Activated naive CD8-positive, alpha-beta T cell treated with anti-CD3 and anti-CD28 coated beads, Interleukin-2, amount 50 U/mL, for 16 hours (primary cell): ENCODE measurements at regions not wholly inside any gene's neighbourhood (a gene's known extent, or its start where the extent isn't known, plus 50 kb on each side); places are given as distances from the start of the nearest gene placed in this dataset.
"Not testable (repeated sequence)": the region's sequence is repeated elsewhere in the genome, so short reads cannot be mapped to it uniquely, and the experiment has no call there.

Experiments used
- DNase-seq: peaks from one replicate; pipeline ENCODE4 v3.0.0-alpha.2; 2020; ENCODE audit warnings: low read depth, low spot score

DNA sequence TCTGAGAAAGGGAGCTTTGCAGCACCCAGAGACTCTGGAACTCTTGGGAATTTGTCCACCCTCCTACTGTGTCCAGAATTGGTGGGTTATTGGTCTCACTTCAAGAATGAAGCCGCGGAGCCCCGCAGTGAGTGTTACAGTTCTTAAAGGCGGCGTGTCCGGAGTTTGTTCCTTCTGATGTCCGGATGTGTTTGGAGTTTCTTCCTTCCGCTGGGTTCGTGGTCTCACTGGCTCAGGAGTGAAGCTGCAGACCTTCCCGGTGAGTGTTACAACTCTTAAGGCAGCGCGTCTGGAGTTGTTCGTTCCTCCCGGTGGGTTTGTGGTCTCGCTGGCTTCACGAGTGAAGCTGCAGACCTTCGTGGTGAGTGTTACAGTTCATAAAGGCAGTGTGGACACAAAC is 824.7 kb downstream of the LRRTM4 start:
- DNase-seq: not testable (repeated sequence)

- no peak for DNase-seq
Measured at GRCh38 chr2:76692908-76693307, 829.3 kb downstream of the LRRTM4 start.

DNA sequence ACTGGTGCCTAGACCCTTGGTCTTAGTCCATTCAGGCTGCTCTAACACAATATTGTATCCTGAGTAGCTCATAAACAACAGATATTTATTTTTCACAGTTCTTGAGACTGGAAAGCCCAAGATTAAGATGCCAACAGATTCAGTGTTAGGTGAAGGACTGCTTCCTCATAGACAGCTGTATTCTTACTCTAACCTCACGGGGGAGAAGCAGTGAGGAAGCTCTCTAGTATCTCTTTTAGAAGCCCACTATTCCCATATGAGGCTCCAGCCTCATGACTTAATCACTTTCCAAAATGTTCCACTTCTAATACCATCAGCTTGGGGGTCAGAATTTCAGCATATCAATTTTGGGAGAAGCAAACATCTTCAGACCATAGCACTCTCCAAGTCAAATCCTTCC is 833.4 kb downstream of the LRRTM4 start:
- no peak for DNase-seq

GRCh38 chr2:76687923-76688322 is 834.3 kb downstream of the LRRTM4 start:
- no peak for DNase-seq

DNA sequence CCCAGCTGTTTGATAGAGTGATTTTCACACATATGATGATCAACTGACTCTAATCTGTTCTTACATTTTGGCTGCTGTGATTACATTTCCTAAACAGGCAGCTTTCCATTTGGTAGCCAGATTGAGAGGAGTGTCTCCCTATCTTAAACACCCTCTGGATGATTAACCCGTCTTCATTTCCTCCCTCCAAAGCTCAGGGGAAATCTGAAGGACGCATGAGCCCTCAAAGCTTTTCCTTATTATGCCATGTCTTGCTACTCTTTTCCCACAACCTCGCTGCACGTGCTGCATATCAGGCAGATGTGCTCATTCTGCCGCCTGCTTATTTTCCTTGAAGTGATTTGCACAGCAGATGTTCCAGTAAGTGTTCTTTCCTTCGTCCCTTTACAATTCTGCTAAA is 837.4 kb downstream of the LRRTM4 start:
- DNase-seq: no peak

- no peak for DNase-seq
Measured at GRCh38 chr2:76679025-76679396, 843.2 kb downstream of the LRRTM4 start.

GRCh38 chr2:76678383-76679024 is 843.7 kb downstream of the LRRTM4 start:
- no peak for DNase-seq

GRCh38 chr2:76675212-76675611 is 847.0 kb downstream of the LRRTM4 start:
- DNase-seq: no peak

DNA sequence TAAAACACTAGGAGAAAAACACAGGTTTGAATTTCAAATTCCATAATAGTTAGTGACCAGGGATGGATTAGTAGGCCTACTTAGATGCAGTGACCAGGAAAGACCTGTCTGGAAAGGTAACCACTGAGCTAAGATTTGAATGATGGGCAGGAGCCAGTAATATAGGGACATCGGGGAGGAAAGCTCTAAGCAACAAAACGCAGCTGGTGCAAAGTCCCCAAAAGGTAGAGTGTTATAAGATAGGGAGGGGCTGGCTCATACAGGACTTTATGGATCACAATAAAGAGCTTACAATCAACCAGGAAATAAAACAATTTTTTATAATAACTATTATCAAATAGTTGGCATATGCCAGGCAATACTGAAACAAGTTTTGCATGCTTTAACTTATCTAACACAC is 849.4 kb downstream of the LRRTM4 start:
- DNase-seq: no peak

- no peak for DNase-seq
Measured at GRCh38 chr2:76669966-76670465, 852.2 kb downstream of the LRRTM4 start.

GRCh38 chr2:76668279-76668678 is 853.9 kb downstream of the LRRTM4 start:
- DNase-seq: no peak

DNA sequence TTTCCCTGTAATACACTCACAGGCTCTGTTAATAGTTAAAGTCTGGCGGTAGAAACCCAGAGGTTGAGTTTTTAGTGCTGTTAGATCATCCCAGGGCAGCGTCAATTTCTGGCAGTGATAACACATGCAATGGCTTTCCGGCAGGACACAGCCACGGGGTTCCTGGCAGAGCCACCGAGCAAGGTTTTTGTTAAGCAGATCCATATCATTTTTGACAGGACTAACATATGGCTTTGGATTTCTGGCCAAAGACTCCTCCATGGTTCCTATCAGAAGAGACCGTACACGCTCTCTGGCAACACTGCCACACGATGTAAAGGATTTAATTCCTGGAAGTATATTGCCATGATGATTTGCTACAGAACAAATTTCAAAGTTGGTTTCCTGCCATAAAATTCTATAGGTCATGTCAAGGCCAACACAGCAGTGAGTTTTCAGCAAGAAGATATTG is 854.3 kb downstream of the LRRTM4 start:
- DNase-seq: no peak

DNA sequence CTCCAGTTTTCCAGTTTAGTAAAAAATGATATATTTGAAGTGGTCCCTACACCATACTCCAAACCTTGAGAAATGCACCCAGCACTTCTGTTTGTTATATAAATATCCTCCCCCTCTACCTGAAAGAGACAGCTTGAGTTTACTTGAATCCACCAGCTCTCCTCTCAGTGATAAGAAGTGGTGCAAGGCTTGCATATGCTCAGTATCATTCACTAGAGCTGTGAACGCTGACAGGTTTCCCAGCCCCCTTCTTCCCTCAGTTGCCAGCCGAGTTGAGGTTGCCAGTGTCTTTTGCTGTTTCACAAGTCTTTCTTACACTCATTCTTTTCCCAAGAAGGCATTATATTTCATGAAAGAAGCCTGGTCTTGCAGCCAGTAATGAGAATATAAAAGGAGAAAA is 880.0 kb downstream of the LRRTM4 start:
- DNase-seq: no peak

GRCh38 chr2:76641506-76641905 is 880.7 kb downstream of the LRRTM4 start:
- DNase-seq: no peak

DNA sequence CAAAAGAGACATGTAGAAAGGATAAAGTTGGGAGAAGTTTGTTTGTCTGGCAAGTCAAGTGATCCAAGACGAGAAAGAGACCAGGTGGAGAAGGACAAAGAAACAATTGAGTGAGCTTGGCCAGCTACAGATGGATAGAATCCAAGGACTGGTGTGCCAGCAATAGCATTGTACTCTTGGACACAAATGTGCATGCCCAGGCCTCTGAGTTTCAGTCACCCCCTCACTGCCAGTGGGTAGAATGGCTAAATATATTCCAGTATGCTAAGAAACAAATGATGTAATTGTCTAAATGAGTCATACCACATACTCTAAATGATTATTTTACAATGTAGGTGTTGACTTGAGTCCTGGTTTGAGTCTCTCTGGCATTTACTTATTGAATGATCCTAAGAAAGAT is 881.3 kb downstream of the LRRTM4 start:
- DNase-seq: no peak

GRCh38 chr2:76639171-76639680 is 883.0 kb downstream of the LRRTM4 start:
- DNase-seq: no peak

DNA sequence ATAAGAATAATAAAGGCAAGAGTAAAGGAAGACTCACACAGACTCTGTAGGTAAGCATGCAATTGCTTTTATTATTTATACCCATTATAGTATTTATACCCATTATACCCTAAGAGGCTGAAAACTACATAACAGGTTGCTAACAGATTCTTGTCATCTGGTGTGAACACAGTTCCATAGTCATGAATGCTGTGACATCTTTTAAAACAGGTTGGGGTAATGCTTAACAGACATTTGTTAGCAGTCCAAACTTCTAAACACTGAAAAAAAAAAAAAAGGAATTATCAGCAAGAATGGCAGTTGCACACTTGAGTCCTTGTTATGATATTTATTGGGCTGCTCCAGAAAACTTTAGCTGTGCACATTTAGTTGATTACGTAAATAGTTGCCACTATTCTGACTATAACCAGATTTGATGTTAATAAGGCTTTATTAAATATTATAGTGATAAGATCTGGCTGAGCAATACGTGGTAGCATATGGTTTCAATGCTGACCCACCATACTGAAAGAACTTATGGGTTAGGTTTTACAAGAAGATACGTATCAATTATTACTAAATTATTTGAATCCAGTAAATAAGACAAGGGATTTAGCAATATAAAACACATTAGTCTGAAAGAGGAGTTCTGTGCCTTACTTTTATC is 888.8 kb downstream of the LRRTM4 start:
- no peak for DNase-seq

DNA sequence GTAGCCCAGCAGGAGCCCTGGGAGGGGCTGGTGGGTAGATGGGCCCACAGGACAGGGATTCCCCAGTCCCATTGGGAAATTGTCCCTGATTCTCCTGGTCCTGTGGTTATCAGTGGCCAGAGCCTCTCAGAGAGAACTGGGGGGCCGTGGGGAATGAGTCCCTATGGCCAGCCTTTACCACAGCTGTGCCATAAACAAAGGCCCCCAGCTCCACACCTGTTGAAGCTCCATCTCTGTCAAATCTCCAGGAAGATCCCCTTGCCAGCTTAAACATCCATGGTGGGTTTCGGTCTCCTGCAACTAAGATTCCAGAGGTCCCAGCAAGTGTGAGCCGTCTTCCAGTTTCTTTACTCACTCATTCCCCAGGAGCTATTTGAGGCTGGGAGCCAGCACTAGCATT is 897.1 kb downstream of the LRRTM4 start:
- DNase-seq: no peak

DNA sequence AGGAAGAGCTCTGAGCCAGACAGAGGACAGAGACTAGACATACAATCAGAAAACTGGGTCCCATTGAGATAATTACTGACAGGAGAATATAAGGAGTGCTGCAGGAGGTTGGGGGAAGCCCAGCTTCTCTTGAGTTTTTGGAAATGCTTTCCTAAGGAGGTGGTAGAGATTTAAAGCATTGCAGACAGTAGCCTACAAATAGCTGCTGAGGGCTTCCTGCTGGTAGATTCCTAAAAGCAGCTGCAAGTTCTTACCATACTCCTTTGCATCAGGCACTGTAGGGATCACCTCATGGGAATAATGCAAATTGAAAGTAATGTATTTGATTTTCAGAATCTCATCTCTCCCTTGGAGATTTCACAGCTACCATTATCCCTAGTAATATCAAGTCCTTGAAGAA is 902.6 kb upstream of the GCFC2 start:
- DNase-seq: no peak

DNA sequence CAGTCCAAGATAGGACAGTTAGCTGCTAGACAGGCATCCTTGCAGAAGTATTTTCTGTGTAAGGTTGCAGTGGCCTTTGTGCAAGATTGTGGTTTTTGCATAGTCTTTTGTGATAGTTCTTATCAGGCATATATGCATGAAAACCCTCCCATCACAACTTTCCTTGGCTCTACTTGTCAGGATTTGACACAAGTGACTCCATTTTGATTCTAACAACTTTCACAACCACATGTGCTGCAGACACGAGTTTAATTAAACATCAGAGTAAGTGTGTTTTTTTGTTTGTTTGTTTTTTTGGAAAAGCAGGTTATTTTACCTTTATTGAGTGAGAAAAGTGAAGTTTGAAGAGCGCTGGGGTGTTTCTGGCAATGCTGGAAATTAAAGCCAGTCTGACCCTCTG is 902.0 kb upstream of the GCFC2 start:
- no peak for DNase-seq

DNA sequence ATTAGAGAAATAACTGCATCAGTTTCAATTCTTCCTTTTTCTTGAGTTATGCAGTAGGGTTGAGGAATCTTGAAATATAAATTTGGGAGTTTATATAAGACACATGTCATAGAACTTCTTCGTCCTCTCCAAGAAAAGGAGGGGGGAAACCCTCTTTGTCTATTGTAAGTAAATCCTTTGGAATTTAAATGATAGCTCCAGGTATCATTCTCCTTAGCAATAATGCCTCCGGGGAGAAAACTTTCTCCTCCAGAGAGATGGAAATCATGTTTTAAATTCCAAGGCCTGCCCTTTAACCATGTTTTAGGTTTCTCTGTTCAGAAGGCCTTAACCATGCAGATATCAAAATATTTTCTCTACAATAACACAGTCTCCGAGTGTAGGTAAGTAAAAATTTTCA is 899.7 kb upstream of the GCFC2 start:
- no peak for DNase-seq

- DNase-seq: no peak
Measured at GRCh38 chr2:76599732-76600368, 889.1 kb upstream of the GCFC2 start.

DNA sequence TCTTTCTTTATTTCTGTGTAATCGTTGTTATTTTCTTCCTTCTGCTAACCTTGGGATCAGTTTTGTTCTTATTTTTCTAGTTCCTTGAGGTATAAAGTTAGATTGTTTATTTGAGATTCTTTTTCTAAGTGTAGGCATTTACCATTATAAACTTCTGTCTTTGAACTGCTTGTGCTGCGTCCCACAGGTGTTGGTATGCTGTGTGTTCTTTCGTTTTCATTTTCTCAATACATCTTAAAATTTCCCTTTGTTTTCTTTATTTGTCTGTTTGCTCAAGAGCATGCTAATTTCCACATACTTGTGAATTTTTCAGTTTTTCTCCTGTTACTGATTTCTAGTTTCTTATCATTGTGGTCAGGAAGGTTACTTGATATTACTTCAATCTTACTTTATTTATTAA is 873.8 kb upstream of the GCFC2 start:
- DNase-seq: no peak
